PC-3 (cell line): ENCODE measurements at regions not wholly inside any gene's neighbourhood (a gene's known extent, or its start where the extent isn't known, plus 50 kb on each side); places are given as distances from the start of the nearest gene placed in this dataset.

ENCODE experiments used
- ATAC-seq: fragments of 200-7000 bp; cut with Tn5 transposase; 2 replicates; pipeline ENCODE4 v1.9.1; 2020; ENCODE audit warnings: mild to moderate bottlenecking, moderate library complexity
- BruUV-seq: library from RNA; stranded (reverse); fragments of 400-500 nt; replicated peaks from 2 replicates; lab custom pipeline; 2021; lab: Mats Ljungman, UMichigan
- CTCF ChIA-PET: fragments of 300-600 bp; sonication (Branson Sonifier 250); formaldehyde crosslinking; loops from one replicate; lab custom pipeline; 2022; ENCODE audit warnings: antibody characterized with exemption; lab: Charles Lee
- POLR2A ChIA-PET: fragments of 300-600 bp; sonication (Branson Sonifier 250); formaldehyde crosslinking; loops from one replicate; lab custom pipeline; 2022; ENCODE audit warnings: antibody characterized with exemption; ENCODE audit not compliant: unreplicated experiment; lab: Charles Lee
- DNase-seq: peaks from one replicate; pipeline ENCODE4 v3.0.0-alpha.2; 2015
- H2AFZ ChIP-seq: fragments of 300-600 bp; sonication (generic); 2 replicates; pipeline ENCODE4 v1.6.0; 2016; ENCODE audit warnings: antibody characterized with exemption, low read length
- H3F3A ChIP-seq: fragments of 300-600 bp; sonication (generic); one replicate; pipeline ENCODE4 v1.6.0; 2017; ENCODE audit warnings: antibody characterized with exemption, low read length, control low read depth, mild to moderate bottlenecking; ENCODE audit not compliant: unreplicated experiment
- H3K27ac ChIP-seq: fragments of 300-600 bp; sonication (generic); 2 replicates; pipeline ENCODE4 v1.5.1; 2016; ENCODE audit warnings: mild to moderate bottlenecking, low read length
- H3K27me3 ChIP-seq: fragments of 300-600 bp; sonication (generic); 2 replicates; pipeline ENCODE4 v1.6.1; 2016; ENCODE audit warnings: low read length, mixed read lengths
- H3K36me3 ChIP-seq: fragments of 300-600 bp; sonication (generic); 2 replicates; pipeline ENCODE4 v1.6.1; 2016; ENCODE audit warnings: low read depth, mixed run types, low read length, mixed read lengths
- H3K4me1 ChIP-seq: fragments of 300-600 bp; sonication (generic); 2 replicates; pipeline ENCODE4 v1.5.1; 2016; ENCODE audit warnings: low read length; ENCODE audit not compliant: insufficient read depth
- H3K4me2 ChIP-seq: fragments of 300-600 bp; sonication (generic); 2 replicates; pipeline ENCODE4 v1.6.0; 2016; ENCODE audit warnings: low read length
- H3K4me3 ChIP-seq: fragments of 300-600 bp; sonication (generic); 2 replicates; pipeline ENCODE4 v1.5.1; 2016; ENCODE audit warnings: mild to moderate bottlenecking, low read length, mixed read lengths
- H3K79me2 ChIP-seq: fragments of 300-600 bp; sonication (generic); 2 replicates; pipeline ENCODE4 v1.6.1; 2017; ENCODE audit warnings: low read length, mixed read lengths
- H3K9ac ChIP-seq: fragments of 300-600 bp; sonication (generic); 2 replicates; pipeline ENCODE4 v1.6.0; 2016; ENCODE audit warnings: mild to moderate bottlenecking, low read length
- H3K9me2 ChIP-seq: fragments of 300-600 bp; sonication (generic); replicated peaks from 2 replicates; pipeline ENCODE4 v1.6.1; 2016; ENCODE audit warnings: mixed run types, low read length, mixed read lengths
- H3K9me3 ChIP-seq: fragments of 300-600 bp; sonication (generic); 2 replicates; pipeline ENCODE4 v1.6.1; 2016; ENCODE audit warnings: low read length, mixed read lengths
- H4K20me1 ChIP-seq: fragments of 300-600 bp; sonication (generic); 2 replicates; pipeline ENCODE4 v1.6.1; 2016; ENCODE audit warnings: low read length, mixed read lengths
- EZH2 ChIP-seq: fragments of 300-600 bp; sonication (generic); IDR thresholded peaks from one replicate; pipeline ENCODE4 v1.6.1; 2017; ENCODE audit warnings: antibody characterized with exemption, mild to moderate bottlenecking, low read length; ENCODE audit not compliant: unreplicated experiment
- EZH2phosphoT487 ChIP-seq: fragments of 300-600 bp; sonication (generic); IDR thresholded peaks from 2 replicates; pipeline ENCODE4 v1.6.1; 2018; ENCODE audit warnings: mild to moderate bottlenecking, antibody characterized with exemption, low read length, borderline replicate concordance
- intact Hi-C: fragments of 100-400 bp; cut with micrococcal nuclease; formaldehyde crosslinking; loops from 2 replicates; pipeline ENCODE4 v1.9.0; 2023
- TF ChIP-seq, protein P1 (sequence below): fragments of 300-600 bp; sonication (generic); conservative IDR thresholded peaks from 2 replicates; pipeline ENCODE4 v1.5.1; 2017; ENCODE audit warnings: antibody characterized with exemption, low read depth, mild to moderate bottlenecking, low read length

GRCh38 chr1:194374649-194375048, 1188.2 kb upstream of the B3GALT2 start:
- DNase-seq (no peak), ATAC-seq (no peak)
- CTCF ChIA-PET, result no interaction called here
- Histone ChIP-seq H3K4me1 (no peaks in the 10 kb centered on the region), H3K9me2 (no peaks in the 10 kb centered on the region), H3K27ac (no peak overlapping the region), H3F3A (no peaks in the 10 kb centered on the region), H3K36me3 (no peaks in the 10 kb centered on the region), H3K4me3 (no peak overlapping the region), H3K9ac (no peak overlapping the region), H3K27me3 (no peaks in the 10 kb centered on the region), H2AFZ (no peak overlapping the region), H3K4me2 (no peak overlapping the region), H4K20me1 (no peaks in the 10 kb centered on the region), H3K79me2 (no peaks in the 10 kb centered on the region), H3K9me3 (no peaks in the 10 kb centered on the region)
- TF ChIP-seq EZH2, result no peak
- intact Hi-C loops, result no loop called here
- POLR2A ChIA-PET, result no interaction called here
- no TSS peak for BruUV-seq

DNA sequence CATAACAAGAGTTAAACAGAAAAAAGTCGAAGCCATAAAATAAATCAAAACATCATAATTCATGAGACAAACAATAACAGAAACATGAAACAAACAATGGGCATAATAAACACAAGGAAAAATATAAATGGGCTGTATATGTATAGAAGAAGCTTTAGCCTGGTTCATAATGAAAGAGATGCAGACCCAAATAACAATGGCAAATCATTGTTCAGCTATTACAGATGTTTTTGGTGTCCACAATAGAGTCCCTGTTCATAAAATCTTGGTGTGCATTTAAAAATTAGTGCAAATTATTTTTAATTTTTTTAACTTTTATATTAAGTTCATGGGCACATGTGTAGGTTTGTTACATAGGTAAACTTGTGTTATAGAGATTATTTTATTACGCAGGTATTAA, 1185.9 kb upstream of the B3GALT2 start:
- CTCF ChIA-PET, result no interaction called here
- ATAC-seq, result no peak
- Histone ChIP-seq H3K4me2 (no peak overlapping the region), H3K4me1 (peaks cover 7% of the 10 kb centered on the region), H3K9me2 (no peaks in the 10 kb centered on the region), H3K36me3 (no peaks in the 10 kb centered on the region), H3K27me3 (no peaks in the 10 kb centered on the region), H3K79me2 (no peaks in the 10 kb centered on the region), H2AFZ (no peak overlapping the region), H3F3A (no peaks in the 10 kb centered on the region), H3K9ac (no peak overlapping the region), H3K4me3 (no peak overlapping the region), H4K20me1 (no peaks in the 10 kb centered on the region), H3K9me3 (no peaks in the 10 kb centered on the region), H3K27ac (no peak overlapping the region)
- no peak for DNase-seq
- POLR2A ChIA-PET, result no interaction called here
- intact Hi-C loops, result no loop called here
- no TSS peak for BruUV-seq
- no peak for TF ChIP-seq EZH2phosphoT487
- no peak for TF ChIP-seq EZH2
- TF ChIP-seq, protein P1, sequence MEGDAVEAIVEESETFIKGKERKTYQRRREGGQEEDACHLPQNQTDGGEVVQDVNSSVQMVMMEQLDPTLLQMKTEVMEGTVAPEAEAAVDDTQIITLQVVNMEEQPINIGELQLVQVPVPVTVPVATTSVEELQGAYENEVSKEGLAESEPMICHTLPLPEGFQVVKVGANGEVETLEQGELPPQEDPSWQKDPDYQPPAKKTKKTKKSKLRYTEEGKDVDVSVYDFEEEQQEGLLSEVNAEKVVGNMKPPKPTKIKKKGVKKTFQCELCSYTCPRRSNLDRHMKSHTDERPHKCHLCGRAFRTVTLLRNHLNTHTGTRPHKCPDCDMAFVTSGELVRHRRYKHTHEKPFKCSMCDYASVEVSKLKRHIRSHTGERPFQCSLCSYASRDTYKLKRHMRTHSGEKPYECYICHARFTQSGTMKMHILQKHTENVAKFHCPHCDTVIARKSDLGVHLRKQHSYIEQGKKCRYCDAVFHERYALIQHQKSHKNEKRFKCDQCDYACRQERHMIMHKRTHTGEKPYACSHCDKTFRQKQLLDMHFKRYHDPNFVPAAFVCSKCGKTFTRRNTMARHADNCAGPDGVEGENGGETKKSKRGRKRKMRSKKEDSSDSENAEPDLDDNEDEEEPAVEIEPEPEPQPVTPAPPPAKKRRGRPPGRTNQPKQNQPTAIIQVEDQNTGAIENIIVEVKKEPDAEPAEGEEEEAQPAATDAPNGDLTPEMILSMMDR, result no peak

DNA sequence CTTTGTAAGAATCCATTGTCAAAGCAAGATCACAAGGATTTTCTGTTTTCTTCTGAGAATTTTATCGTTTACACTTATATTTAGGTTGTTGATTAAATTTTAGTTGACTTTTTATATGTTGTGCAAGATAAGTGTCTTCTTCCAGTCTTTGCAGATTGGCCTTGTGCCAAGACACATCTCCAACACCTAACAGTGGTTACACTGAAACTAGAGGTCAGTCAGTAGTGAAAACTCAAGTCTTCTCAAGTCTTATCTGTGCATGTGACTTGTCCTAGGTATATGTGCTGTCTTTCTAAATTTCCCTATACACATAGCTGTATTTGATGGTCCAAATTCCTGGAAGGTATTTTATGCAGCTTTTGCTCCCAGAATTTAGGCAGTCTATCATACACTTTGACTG, 1183.2 kb upstream of the B3GALT2 start:
- Histone ChIP-seq H3K4me1 (peaks cover 16% of the 10 kb centered on the region), H3K27me3 (no peaks in the 10 kb centered on the region), H3K36me3 (no peaks in the 10 kb centered on the region), H3F3A (no peaks in the 10 kb centered on the region), H3K27ac (no peak overlapping the region), H3K4me3 (no peak overlapping the region), H3K9ac (no peak overlapping the region), H4K20me1 (no peaks in the 10 kb centered on the region), H3K9me2 (no peaks in the 10 kb centered on the region), H3K9me3 (no peaks in the 10 kb centered on the region), H3K4me2 (no peak overlapping the region), H2AFZ (no peak overlapping the region), H3K79me2 (no peaks in the 10 kb centered on the region)
- no peak for ATAC-seq
- TF ChIP-seq EZH2phosphoT487, result no peak
- TF ChIP-seq, protein P1, result no peak
- no peak for TF ChIP-seq EZH2
- intact Hi-C loops, result loop anchor here (5.0 kb wide), 1 partner anchor 142 kb away; no protein-coding TSS in a partner anchor
- CTCF ChIA-PET, result no interaction called here
- BruUV-seq, result no TSS peak
- DNase-seq, result no peak
- POLR2A ChIA-PET, result no interaction called here
